ENCODE measurements at regions not wholly inside any gene's neighbourhood (a gene's known extent, or its start where the extent isn't known, plus 50 kb on each side); places are given as distances from the start of the nearest gene placed in this dataset.

GRCh38 chr10:105868935-105869334 is 1227.8 kb downstream of the SORCS3 start:
- no peak for DNase-seq (ENCODE audit: low spot score)

- DNase-seq (ENCODE audit: low spot score): no peak
Measured at GRCh38 chr10:105864854-105865253, 1223.8 kb downstream of the SORCS3 start.

GRCh38 chr10:105857268-105858264 is 1216.5 kb downstream of the SORCS3 start:
- DNase-seq (ENCODE audit: low spot score): no peak

GRCh38 chr10:105855791-105856190 is 1214.7 kb downstream of the SORCS3 start:
- no peak for DNase-seq (ENCODE audit: low spot score)

- no peak for DNase-seq (ENCODE audit: low spot score)
Measured at GRCh38 chr10:105844676-105845570, 1203.8 kb downstream of the SORCS3 start.

- DNase-seq (ENCODE audit: low spot score): no peak
Measured at GRCh38 chr10:105844241-105844640, 1203.2 kb downstream of the SORCS3 start.

- no peak for DNase-seq (ENCODE audit: low spot score)
Measured at GRCh38 chr10:105843786-105844185, 1202.7 kb downstream of the SORCS3 start.

GRCh38 chr10:105840288-105840770 is 1199.2 kb downstream of the SORCS3 start:
- DNase-seq (ENCODE audit: low spot score): no peak

GRCh38 chr10:105838392-105838791 is 1197.3 kb downstream of the SORCS3 start:
- no peak for DNase-seq (ENCODE audit: low spot score)

GRCh38 chr10:105837951-105838350 is 1196.9 kb downstream of the SORCS3 start:
- no peak for DNase-seq (ENCODE audit: low spot score)

- no peak for DNase-seq (ENCODE audit: low spot score)
Measured at GRCh38 chr10:105834261-105835059, 1193.4 kb downstream of the SORCS3 start.

GRCh38 chr10:105827133-105827532 is 1186.0 kb downstream of the SORCS3 start:
- DNase-seq (ENCODE audit: low spot score): no peak

GRCh38 chr10:105807935-105808587 is 1167.0 kb downstream of the SORCS3 start:
- no peak for DNase-seq (ENCODE audit: low spot score)

GRCh38 chr10:105803206-105803605 is 1162.1 kb downstream of the SORCS3 start:
- no peak for DNase-seq (ENCODE audit: low spot score)

GRCh38 chr10:105800641-105801040 is 1159.6 kb downstream of the SORCS3 start:
- DNase-seq (ENCODE audit: low spot score): no peak

GRCh38 chr10:105798328-105798889 is 1157.3 kb downstream of the SORCS3 start:
- no peak for DNase-seq (ENCODE audit: low spot score)

GRCh38 chr10:105797234-105797890 is 1156.3 kb downstream of the SORCS3 start:
- DNase-seq (ENCODE audit: low spot score): no peak

- DNase-seq (ENCODE audit: low spot score): no peak
Measured at GRCh38 chr10:105793071-105793470, 1152.0 kb downstream of the SORCS3 start.

- DNase-seq (ENCODE audit: low spot score): no peak
Measured at GRCh38 chr10:105785721-105786120, 1144.6 kb downstream of the SORCS3 start.

- DNase-seq (ENCODE audit: low spot score): no peak
Measured at GRCh38 chr10:105783936-105784483, 1142.9 kb downstream of the SORCS3 start.
